GM18861 (cell line): ENCODE measurements at regions not wholly inside any gene's neighbourhood (a gene's known extent, or its start where the extent isn't known, plus 50 kb on each side); places are given as distances from the start of the nearest gene placed in this dataset.

Experiments
- ATAC-seq: cut with Tn5 transposase; IDR thresholded peaks from one replicate; pipeline ENCODE4 v1.9.1; 2021; ENCODE audit not compliant: unreplicated experiment

GRCh38 chr1:75079538-75080290, 54.5 kb upstream of the LHX8 start:
- ATAC-seq: no peak

DNA sequence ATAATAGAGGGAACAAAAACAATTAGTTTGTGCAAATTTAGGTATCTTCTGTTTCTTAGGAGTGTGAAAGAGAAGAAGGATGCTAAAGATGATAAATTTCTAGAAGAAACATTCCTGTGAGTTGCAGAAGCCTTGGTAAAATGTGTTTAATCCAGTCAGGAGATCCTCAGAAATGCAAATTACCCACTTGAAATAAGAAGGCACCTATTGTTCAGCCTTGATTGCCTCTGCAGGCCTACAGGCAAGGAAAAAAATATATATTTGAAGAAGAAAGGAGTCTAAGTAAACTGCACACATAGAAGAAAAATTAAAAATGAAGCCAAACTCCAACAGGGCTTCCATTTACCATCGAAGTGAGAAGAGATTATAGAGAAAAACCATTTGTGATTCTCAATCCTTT, 51.0 kb upstream of the LHX8 start:
- ATAC-seq: no peak

- ATAC-seq: no peak
These were observed 50.2 kb upstream of the LHX8 start for GRCh38 chr1:75083848-75084514.
